Nephron progenitor cell (in vitro differentiated cells): ENCODE measurements at regions not wholly inside any gene's neighbourhood (a gene's known extent, or its start where the extent isn't known, plus 50 kb on each side); places are given as distances from the start of the nearest gene placed in this dataset.
A peak's percentile ranks its signal among the peaks of the same experiment; 100 is the strongest.
"Not testable (repeated sequence)": the region's sequence is repeated elsewhere in the genome, so short reads cannot be mapped to it uniquely, and the experiment has no call there.

Experiments used
- DNase-seq: peaks from one replicate; pipeline ENCODE4 v3.0.0; 2021
- H3K27ac Mint-ChIP-seq: 2 replicates; pipeline ENCODE4 v1.8.0; 2021; ENCODE audit warnings: mild to moderate bottlenecking, moderate library complexity, mixed read lengths
- H3K27me3 Mint-ChIP-seq: 2 replicates; pipeline ENCODE4 v1.8.0; 2021; ENCODE audit warnings: mild to moderate bottlenecking, low read depth, mixed read lengths; ENCODE audit not compliant: poor library complexity
- H3K36me3 Mint-ChIP-seq: 2 replicates; pipeline ENCODE4 v1.8.0; 2021; ENCODE audit warnings: low read depth, mixed read lengths
- H3K4me1 Mint-ChIP-seq: 2 replicates; pipeline ENCODE4 v1.8.0; 2021; ENCODE audit warnings: mixed read lengths
- H3K4me3 Mint-ChIP-seq: 2 replicates; pipeline ENCODE4 v1.8.0; 2021; ENCODE audit warnings: mild to moderate bottlenecking, moderate library complexity, mixed read lengths
- H3K9me3 Mint-ChIP-seq: 2 replicates; pipeline ENCODE4 v1.8.0; 2021; ENCODE audit warnings: mild to moderate bottlenecking, moderate library complexity, mixed read lengths
- CTCF ChIP-seq: fragments of 200-600 bp; sonication (generic); IDR thresholded peaks from 2 replicates; pipeline ENCODE4 v1.5.0; 2021; ENCODE audit warnings: antibody characterized with exemption

GRCh38 chr5:125486634-125487033, 740.2 kb upstream of the ZNF608 start:
- no peak for TF ChIP-seq CTCF
- no peaks in the 10 kb centered on the region for H3K36me3 Mint-ChIP-seq
- peaks cover 9% of the 10 kb centered on the region for H3K9me3 Mint-ChIP-seq
- H3K27me3 Mint-ChIP-seq: no peaks in the 10 kb centered on the region
- no peak for DNase-seq
- H3K4me3 Mint-ChIP-seq: peak overlapping the region; percentile 57
- H3K4me1 Mint-ChIP-seq: peaks cover 86% of the 10 kb centered on the region
- H3K27ac Mint-ChIP-seq: peak overlapping the region; percentile 99

GRCh38 chr5:125487231-125487630, 740.8 kb upstream of the ZNF608 start:
- Mint-ChIP-seq H3K27ac (peak overlapping the region; percentile 99), H3K9me3 (peaks cover 9% of the 10 kb centered on the region), H3K27me3 (no peaks in the 10 kb centered on the region), H3K4me3 (peak overlapping the region; percentile 50), H3K36me3 (no peaks in the 10 kb centered on the region), H3K4me1 (peaks cover 85% of the 10 kb centered on the region)
- no peak for TF ChIP-seq CTCF
- no peak for DNase-seq

DNA sequence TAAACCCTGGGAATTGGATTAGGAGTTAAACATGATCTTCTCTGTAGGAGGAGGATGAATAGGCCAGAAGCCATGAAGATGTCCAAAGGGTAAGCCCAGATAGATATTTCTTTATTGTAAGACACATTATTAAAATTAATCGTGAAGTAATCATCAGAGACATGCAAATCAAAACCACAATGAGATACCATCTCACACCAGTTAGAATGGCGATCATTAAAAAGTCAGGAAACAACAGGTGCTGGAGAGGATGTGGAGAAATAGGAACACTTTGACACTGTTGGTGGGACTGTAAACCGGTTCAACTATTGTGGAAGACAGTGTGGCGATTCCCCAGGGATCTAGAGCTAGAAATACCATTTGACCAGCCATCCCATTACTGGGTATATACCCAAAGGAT, 741.2 kb upstream of the ZNF608 start:
- H3K4me3 Mint-ChIP-seq, H3K27me3 Mint-ChIP-seq, DNase-seq, H3K36me3 Mint-ChIP-seq, H3K9me3 Mint-ChIP-seq: not testable (repeated sequence)
- Mint-ChIP-seq H3K27ac (peak overlapping the region; percentile 99), H3K4me1 (peaks cover 86% of the 10 kb centered on the region)

GRCh38 chr5:125489146-125489545, 742.7 kb upstream of the ZNF608 start:
- Mint-ChIP-seq H3K4me1 (peaks cover 73% of the 10 kb centered on the region), H3K27ac (no peak overlapping the region), H3K27me3 (no peaks in the 10 kb centered on the region), H3K36me3 (peaks cover 15% of the 10 kb centered on the region), H3K4me3 (no peak overlapping the region), H3K9me3 (peaks cover 25% of the 10 kb centered on the region)
- TF ChIP-seq CTCF: no peak
- no peak for DNase-seq

DNA sequence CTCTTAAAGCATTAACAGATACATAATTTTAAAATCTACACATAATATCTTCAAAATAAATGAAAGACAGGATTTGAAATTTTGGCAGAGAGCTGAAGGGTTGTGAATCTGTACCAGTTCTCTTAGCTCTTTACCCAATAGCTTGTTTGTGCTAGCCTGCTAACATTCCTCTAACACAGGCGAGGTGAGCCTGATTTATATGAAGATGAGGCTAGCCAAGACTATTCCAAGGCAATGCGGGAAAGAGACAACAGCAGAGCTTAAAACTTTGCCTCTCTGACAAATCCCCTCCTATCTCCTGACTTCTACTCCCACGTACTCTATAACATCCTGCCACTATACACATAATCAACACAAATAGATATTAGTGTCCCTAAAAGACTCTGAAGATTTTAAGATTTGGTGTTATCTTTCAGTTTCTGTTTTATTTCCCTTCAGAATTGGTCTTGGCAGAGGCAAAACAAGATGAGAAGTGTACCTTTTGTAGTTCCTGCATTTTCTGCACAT, 745.6 kb upstream of the ZNF608 start:
- H3K4me1 Mint-ChIP-seq: peaks cover 45% of the 10 kb centered on the region
- TF ChIP-seq CTCF: no peak
- no peak for DNase-seq
- peaks cover 23% of the 10 kb centered on the region for H3K36me3 Mint-ChIP-seq
- peak overlapping the region; percentile 34 for H3K27ac Mint-ChIP-seq
- H3K9me3 Mint-ChIP-seq: peaks cover 30% of the 10 kb centered on the region
- H3K4me3 Mint-ChIP-seq: peak overlapping the region; percentile 4
- peaks cover under 1% of the 10 kb centered on the region for H3K27me3 Mint-ChIP-seq

GRCh38 chr5:125492977-125493376, 746.5 kb upstream of the ZNF608 start:
- peaks cover 24% of the 10 kb centered on the region for H3K9me3 Mint-ChIP-seq
- peaks cover 42% of the 10 kb centered on the region for H3K4me1 Mint-ChIP-seq
- H3K27me3 Mint-ChIP-seq: peaks cover 3% of the 10 kb centered on the region
- no peak overlapping the region for H3K27ac Mint-ChIP-seq
- H3K36me3 Mint-ChIP-seq: peaks cover 23% of the 10 kb centered on the region
- no peak for DNase-seq
- no peak for TF ChIP-seq CTCF
- H3K4me3 Mint-ChIP-seq: no peak overlapping the region
